Stimulated activated effector memory CD8-positive, alpha-beta T cell treated with anti-CD3 and anti-CD28 coated beads, Interleukin-12 subunit alpha, Interleukin-12 subunit beta, amount 100 ng/mL, for 72 hours (primary cell): ENCODE measurements at regions not wholly inside any gene's neighbourhood (a gene's known extent, or its start where the extent isn't known, plus 50 kb on each side); places are given as distances from the start of the nearest gene placed in this dataset.
A peak's percentile ranks its signal among the peaks of the same experiment; 100 is the strongest.

ENCODE experiments used
- ATAC-seq: fragments of 150-1000 bp; cut with Tn5 transposase; 2 replicates; pipeline ENCODE4 v1.10.0; 2021
- DNase-seq, 2 donors: peaks; one replicate each; pipeline ENCODE4 v3.0.0; 2021 to 2022; ENCODE audit warnings: low spot score in 2 of 2
- H3K27ac Mint-ChIP-seq: one replicate; pipeline ENCODE4 v1.8.0; 2022; ENCODE audit warnings: mild to moderate bottlenecking, mixed read lengths
- H3K36me3 Mint-ChIP-seq: one replicate; pipeline ENCODE4 v1.8.0; 2022; ENCODE audit warnings: mild to moderate bottlenecking, mixed read lengths
- H3K4me1 Mint-ChIP-seq: one replicate; pipeline ENCODE4 v1.8.0; 2022; ENCODE audit warnings: mixed read lengths
- H3K4me3 Mint-ChIP-seq: one replicate; pipeline ENCODE4 v1.8.0; 2022; ENCODE audit warnings: mild to moderate bottlenecking, mixed read lengths
- H3K9me3 Mint-ChIP-seq: one replicate; pipeline ENCODE4 v1.8.0; 2022; ENCODE audit warnings: mixed read lengths

GRCh38 chr2:234684466-234684865 lies 187.6 kb upstream of the ARL4C start:
- no peak overlapping the region for H3K27ac Mint-ChIP-seq
- DNase-seq (no peak), ATAC-seq (no peak)
- no peak overlapping the region for H3K4me3 Mint-ChIP-seq
- peaks cover 9% of the 10 kb centered on the region for H3K36me3 Mint-ChIP-seq
- H3K4me1 Mint-ChIP-seq = peaks cover 6% of the 10 kb centered on the region
- H3K9me3 Mint-ChIP-seq = no peaks in the 10 kb centered on the region

- peaks cover 9% of the 10 kb centered on the region for H3K36me3 Mint-ChIP-seq
- H3K4me3 Mint-ChIP-seq = no peak overlapping the region
- no peak for ATAC-seq
- DNase-seq = no peak
- no peaks in the 10 kb centered on the region for H3K9me3 Mint-ChIP-seq
- H3K4me1 Mint-ChIP-seq = peaks cover 6% of the 10 kb centered on the region
- H3K27ac Mint-ChIP-seq = no peak overlapping the region
These were observed 187.1 kb upstream of the ARL4C start for GRCh38 chr2:234683950-234684349.

GRCh38 chr2:234682492-234683228 lies 185.8 kb upstream of the ARL4C start:
- H3K27ac Mint-ChIP-seq = peak overlapping the region; percentile 20

GRCh38 chr2:234680688-234681619 lies 184.1 kb upstream of the ARL4C start:
- H3K27ac Mint-ChIP-seq = no peak overlapping the region
- H3K4me1 Mint-ChIP-seq = peaks cover 6% of the 10 kb centered on the region
- no peak overlapping the region for H3K4me3 Mint-ChIP-seq
- DNase-seq (no peak), ATAC-seq (no peak)
- no peaks in the 10 kb centered on the region for H3K9me3 Mint-ChIP-seq
- peaks cover 9% of the 10 kb centered on the region for H3K36me3 Mint-ChIP-seq

More at GRCh38 chr2:234682492-234683228, 185.8 kb upstream of the ARL4C start:
- no peak overlapping the region for H3K4me3 Mint-ChIP-seq
- H3K9me3 Mint-ChIP-seq = no peaks in the 10 kb centered on the region
- H3K4me1 Mint-ChIP-seq = peaks cover 6% of the 10 kb centered on the region
- DNase-seq (no peak), ATAC-seq (no peak)
- H3K36me3 Mint-ChIP-seq = peaks cover 9% of the 10 kb centered on the region

- Mint-ChIP-seq H3K4me1 (peaks cover 6% of the 10 kb centered on the region), H3K36me3 (peaks cover 9% of the 10 kb centered on the region), H3K27ac (no peak overlapping the region), H3K9me3 (no peaks in the 10 kb centered on the region), H3K4me3 (no peak overlapping the region)
- ATAC-seq = no peak
- DNase-seq = no peak
These were observed 183.1 kb upstream of the ARL4C start for GRCh38 chr2:234679741-234680687.

GRCh38 chr2:234679301-234679740 lies 182.4 kb upstream of the ARL4C start:
- DNase-seq (no peak), ATAC-seq (no peak)
- peaks cover 9% of the 10 kb centered on the region for H3K36me3 Mint-ChIP-seq
- H3K9me3 Mint-ChIP-seq = no peaks in the 10 kb centered on the region
- peaks cover 6% of the 10 kb centered on the region for H3K4me1 Mint-ChIP-seq
- no peak overlapping the region for H3K27ac Mint-ChIP-seq
- no peak overlapping the region for H3K4me3 Mint-ChIP-seq

GRCh38 chr2:234678711-234679110 lies 181.8 kb upstream of the ARL4C start:
- DNase-seq = no peak
- no peak for ATAC-seq
- Mint-ChIP-seq H3K9me3 (no peaks in the 10 kb centered on the region), H3K4me3 (no peak overlapping the region), H3K27ac (no peak overlapping the region), H3K36me3 (peaks cover 9% of the 10 kb centered on the region), H3K4me1 (peaks cover 6% of the 10 kb centered on the region)

GRCh38 chr2:234677758-234678538 lies 181.1 kb upstream of the ARL4C start:
- H3K4me1 Mint-ChIP-seq = peaks cover 5% of the 10 kb centered on the region
- no peak overlapping the region for H3K27ac Mint-ChIP-seq
- DNase-seq (no peak), ATAC-seq (no peak)
- H3K9me3 Mint-ChIP-seq = no peaks in the 10 kb centered on the region
- H3K4me3 Mint-ChIP-seq = no peak overlapping the region
- peaks cover 6% of the 10 kb centered on the region for H3K36me3 Mint-ChIP-seq

- no peak overlapping the region for H3K4me3 Mint-ChIP-seq
- no peaks in the 10 kb centered on the region for H3K4me1 Mint-ChIP-seq
- ATAC-seq = no peak
- H3K9me3 Mint-ChIP-seq = no peaks in the 10 kb centered on the region
- H3K36me3 Mint-ChIP-seq = no peaks in the 10 kb centered on the region
- no peak for DNase-seq
- no peak overlapping the region for H3K27ac Mint-ChIP-seq
These were observed 180.0 kb upstream of the ARL4C start for GRCh38 chr2:234676783-234677450.

GRCh38 chr2:234676109-234676782 lies 179.4 kb upstream of the ARL4C start:
- no peak for ATAC-seq
- no peak for DNase-seq
- H3K9me3 Mint-ChIP-seq = no peaks in the 10 kb centered on the region
- H3K4me1 Mint-ChIP-seq = no peaks in the 10 kb centered on the region
- H3K4me3 Mint-ChIP-seq = no peak overlapping the region
- H3K27ac Mint-ChIP-seq = no peak overlapping the region
- H3K36me3 Mint-ChIP-seq = no peaks in the 10 kb centered on the region

- Mint-ChIP-seq H3K4me3 (no peak overlapping the region), H3K9me3 (no peaks in the 10 kb centered on the region), H3K4me1 (no peaks in the 10 kb centered on the region), H3K27ac (no peak overlapping the region), H3K36me3 (no peaks in the 10 kb centered on the region)
- DNase-seq (no peak), ATAC-seq (no peak)
These were observed 177.9 kb upstream of the ARL4C start for GRCh38 chr2:234674781-234675201.

GRCh38 chr2:234673961-234674759 lies 177.3 kb upstream of the ARL4C start:
- no peaks in the 10 kb centered on the region for H3K4me1 Mint-ChIP-seq
- H3K9me3 Mint-ChIP-seq = no peaks in the 10 kb centered on the region
- H3K27ac Mint-ChIP-seq = no peak overlapping the region
- H3K36me3 Mint-ChIP-seq = no peaks in the 10 kb centered on the region
- H3K4me3 Mint-ChIP-seq = no peak overlapping the region
- ATAC-seq (no peak), DNase-seq (no peak)

- ATAC-seq (no peak), DNase-seq (no peak)
- no peaks in the 10 kb centered on the region for H3K9me3 Mint-ChIP-seq
- no peak overlapping the region for H3K4me3 Mint-ChIP-seq
- H3K4me1 Mint-ChIP-seq = no peaks in the 10 kb centered on the region
- H3K36me3 Mint-ChIP-seq = no peaks in the 10 kb centered on the region
- H3K27ac Mint-ChIP-seq = no peak overlapping the region
These were observed 176.6 kb upstream of the ARL4C start for GRCh38 chr2:234673501-234673900.
